Activated B cell treated with CpG ODN at 0.5 μM for 24 hours (primary cell): ENCODE measurements at regions not wholly inside any gene's neighbourhood (a gene's known extent, or its start where the extent isn't known, plus 50 kb on each side); places are given as distances from the start of the nearest gene placed in this dataset.

Experiments used
- ATAC-seq: fragments of 200-7000 bp; cut with Tn5 transposase; one replicate; pipeline ENCODE4 v1.10.0; 2021; ENCODE audit warnings: low read depth, mild to moderate bottlenecking, moderate library complexity
- CTCF ChIA-PET: fragments of 350-600 bp; sonication (Branson Sonifier 250); formaldehyde crosslinking; loops from one replicate; lab custom pipeline; 2021; ENCODE audit warnings: antibody characterized with exemption; lab: Charles Lee
- POLR2A ChIA-PET: fragments of 350-600 bp; sonication (Branson Sonifier 250); formaldehyde crosslinking; loops from one replicate; lab custom pipeline; 2021; ENCODE audit warnings: antibody characterized with exemption; lab: Charles Lee
- DNase-seq: peaks from one replicate; pipeline ENCODE4 v3.0.0; 2022
- H3K27ac Mint-ChIP-seq: one replicate; pipeline ENCODE4 v1.8.0; 2020; ENCODE audit warnings: mixed read lengths
- H3K27me3 Mint-ChIP-seq: one replicate; pipeline ENCODE4 v1.8.0; 2021; ENCODE audit warnings: mixed read lengths
- H3K36me3 Mint-ChIP-seq: one replicate; pipeline ENCODE4 v1.8.0; 2021; ENCODE audit warnings: low read depth, mixed read lengths
- H3K4me1 Mint-ChIP-seq: one replicate; pipeline ENCODE4 v1.8.0; 2021; ENCODE audit warnings: mixed read lengths
- H3K4me3 Mint-ChIP-seq: one replicate; pipeline ENCODE4 v1.8.0; 2020; ENCODE audit warnings: mild to moderate bottlenecking, mixed read lengths
- H3K9me3 Mint-ChIP-seq: one replicate; pipeline ENCODE4 v1.8.0; 2020; ENCODE audit warnings: mixed read lengths
- intact Hi-C: fragments of 100-400 bp; cut with micrococcal nuclease; formaldehyde crosslinking; loops from one replicate; pipeline ENCODE4 v1.15.1; 2024
- TF ChIP-seq, protein P1 (sequence below): fragments of 200-600 bp; IDR thresholded peaks from one replicate; pipeline ENCODE4 v1.8.0; 2022; ENCODE audit warnings: antibody characterized with exemption, mild to moderate bottlenecking

DNA sequence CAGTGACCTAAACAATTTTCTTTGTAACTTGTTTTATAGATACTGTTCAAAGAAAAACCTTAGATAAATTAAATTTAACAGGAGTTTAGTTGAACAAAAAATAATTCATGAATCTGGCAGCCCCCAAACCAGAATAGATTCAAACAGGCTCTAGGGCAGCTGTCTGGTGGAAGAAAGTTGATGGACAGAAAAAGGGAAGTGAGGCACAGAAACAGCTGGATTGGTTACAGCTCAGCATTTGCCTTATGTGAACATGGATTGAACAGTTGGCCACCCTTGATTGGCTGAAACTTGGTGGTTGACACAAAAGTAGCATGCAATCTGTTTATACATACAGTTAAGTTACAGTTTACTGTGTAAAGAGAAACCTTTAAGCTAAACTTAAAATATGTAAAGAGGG, 954.3 kb upstream of the FLRT2 start:
- ChIA-PET POLR2A (no interaction called here), CTCF (no interaction called here)
- H3K27ac Mint-ChIP-seq = no peak overlapping the region
- TF ChIP-seq, protein P1, sequence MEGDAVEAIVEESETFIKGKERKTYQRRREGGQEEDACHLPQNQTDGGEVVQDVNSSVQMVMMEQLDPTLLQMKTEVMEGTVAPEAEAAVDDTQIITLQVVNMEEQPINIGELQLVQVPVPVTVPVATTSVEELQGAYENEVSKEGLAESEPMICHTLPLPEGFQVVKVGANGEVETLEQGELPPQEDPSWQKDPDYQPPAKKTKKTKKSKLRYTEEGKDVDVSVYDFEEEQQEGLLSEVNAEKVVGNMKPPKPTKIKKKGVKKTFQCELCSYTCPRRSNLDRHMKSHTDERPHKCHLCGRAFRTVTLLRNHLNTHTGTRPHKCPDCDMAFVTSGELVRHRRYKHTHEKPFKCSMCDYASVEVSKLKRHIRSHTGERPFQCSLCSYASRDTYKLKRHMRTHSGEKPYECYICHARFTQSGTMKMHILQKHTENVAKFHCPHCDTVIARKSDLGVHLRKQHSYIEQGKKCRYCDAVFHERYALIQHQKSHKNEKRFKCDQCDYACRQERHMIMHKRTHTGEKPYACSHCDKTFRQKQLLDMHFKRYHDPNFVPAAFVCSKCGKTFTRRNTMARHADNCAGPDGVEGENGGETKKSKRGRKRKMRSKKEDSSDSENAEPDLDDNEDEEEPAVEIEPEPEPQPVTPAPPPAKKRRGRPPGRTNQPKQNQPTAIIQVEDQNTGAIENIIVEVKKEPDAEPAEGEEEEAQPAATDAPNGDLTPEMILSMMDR = no peak
- H3K4me1 Mint-ChIP-seq = no peaks in the 10 kb centered on the region
- H3K27me3 Mint-ChIP-seq = no peaks in the 10 kb centered on the region
- H3K36me3 Mint-ChIP-seq = no peaks in the 10 kb centered on the region
- DNase-seq = no peak
- intact Hi-C loops = no loop called here
- no peak overlapping the region for H3K4me3 Mint-ChIP-seq
- no peak for ATAC-seq
- peaks cover 6% of the 10 kb centered on the region for H3K9me3 Mint-ChIP-seq

GRCh38 chr14:84579292-84579691, 950.7 kb upstream of the FLRT2 start:
- ATAC-seq = no peak
- no peaks in the 10 kb centered on the region for H3K27me3 Mint-ChIP-seq
- no peaks in the 10 kb centered on the region for H3K4me1 Mint-ChIP-seq
- peaks cover 5% of the 10 kb centered on the region for H3K9me3 Mint-ChIP-seq
- no peak for DNase-seq
- ChIA-PET CTCF (no interaction called here), POLR2A (no interaction called here)
- no peaks in the 10 kb centered on the region for H3K36me3 Mint-ChIP-seq
- no peak overlapping the region for H3K4me3 Mint-ChIP-seq
- TF ChIP-seq, protein P1 = no peak
- intact Hi-C loops = no loop called here
- no peak overlapping the region for H3K27ac Mint-ChIP-seq

GRCh38 chr14:84581041-84581440, 948.9 kb upstream of the FLRT2 start:
- H3K36me3 Mint-ChIP-seq = no peaks in the 10 kb centered on the region
- ChIA-PET POLR2A (no interaction called here), CTCF (no interaction called here)
- TF ChIP-seq, protein P1 = no peak
- intact Hi-C loops = no loop called here
- no peak overlapping the region for H3K27ac Mint-ChIP-seq
- no peaks in the 10 kb centered on the region for H3K4me1 Mint-ChIP-seq
- no peak overlapping the region for H3K4me3 Mint-ChIP-seq
- ATAC-seq (no peak), DNase-seq (no peak)
- no peaks in the 10 kb centered on the region for H3K27me3 Mint-ChIP-seq
- H3K9me3 Mint-ChIP-seq = peaks cover 8% of the 10 kb centered on the region

DNA sequence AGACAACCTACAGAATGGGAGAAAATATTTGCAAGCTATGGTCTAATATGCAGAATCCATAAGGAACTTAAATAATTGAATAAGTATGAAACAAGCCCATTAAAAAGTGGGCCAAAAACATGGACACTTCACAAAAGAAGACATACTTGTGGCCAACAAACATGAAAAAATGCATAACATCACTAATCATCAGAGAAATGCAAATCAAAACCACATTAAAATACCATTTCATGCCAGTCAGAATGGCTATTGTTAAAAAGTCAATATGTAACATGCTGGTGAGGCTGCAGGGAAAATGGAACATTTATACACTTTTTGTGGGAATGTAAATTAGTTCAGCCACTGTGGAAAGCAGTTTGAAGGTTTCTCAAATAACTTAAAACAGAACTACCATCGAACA, 945.4 kb upstream of the FLRT2 start:
- Mint-ChIP-seq H3K4me1 (no peaks in the 10 kb centered on the region), H3K4me3 (no peak overlapping the region), H3K27me3 (no peaks in the 10 kb centered on the region), H3K27ac (no peak overlapping the region), H3K9me3 (peaks cover 9% of the 10 kb centered on the region), H3K36me3 (no peaks in the 10 kb centered on the region)
- ChIA-PET POLR2A (no interaction called here), CTCF (no interaction called here)
- intact Hi-C loops = no loop called here
- TF ChIP-seq, protein P1 = no peak
- no peak for ATAC-seq
- no peak for DNase-seq

DNA sequence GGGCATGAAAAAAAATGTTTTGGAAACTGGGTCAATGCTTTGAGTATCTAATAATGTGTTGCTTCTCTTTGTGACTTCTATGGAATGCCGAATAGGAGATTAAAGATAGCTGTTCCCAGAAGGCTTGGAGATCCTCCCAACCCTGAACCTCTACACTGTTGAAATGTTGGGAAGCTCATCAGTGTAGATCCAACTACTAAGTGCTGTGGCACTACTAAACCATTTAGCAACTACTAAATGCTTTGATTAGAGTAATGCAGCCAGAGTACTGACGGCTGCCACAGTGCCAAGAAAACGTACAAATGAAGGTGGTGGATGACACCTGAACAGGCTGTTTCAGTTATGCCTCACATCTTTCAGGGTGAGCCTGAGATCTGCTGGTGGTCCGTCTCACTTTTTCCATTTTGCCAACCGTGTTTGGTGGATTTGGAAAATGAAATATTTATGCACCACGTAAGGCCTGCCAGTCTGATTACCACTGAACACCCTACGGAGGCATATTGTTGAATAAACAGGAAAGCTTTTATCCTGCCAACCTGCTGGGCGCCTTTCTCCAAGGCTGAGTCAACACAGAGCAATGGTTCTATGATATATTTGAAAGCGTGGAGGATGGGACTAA, 938.0 kb upstream of the FLRT2 start:
- Mint-ChIP-seq H3K27ac (no peak overlapping the region), H3K36me3 (no peaks in the 10 kb centered on the region), H3K9me3 (peaks cover 8% of the 10 kb centered on the region), H3K4me1 (no peaks in the 10 kb centered on the region), H3K4me3 (no peak overlapping the region), H3K27me3 (no peaks in the 10 kb centered on the region)
- intact Hi-C loops = no loop called here
- CTCF ChIA-PET = no interaction called here
- POLR2A ChIA-PET = no interaction called here
- no peak for ATAC-seq
- TF ChIP-seq, protein P1 = no peak
- no peak for DNase-seq
